Erythroblast (primary cell): ENCODE measurements at regions not wholly inside any gene's neighbourhood (a gene's known extent, or its start where the extent isn't known, plus 50 kb on each side); places are given as distances from the start of the nearest gene placed in this dataset.

Experiments used
- GATA1 ChIP-seq: IDR thresholded peaks from 2 replicates; pipeline ENCODE4 v1.6.1; 2011; ENCODE audit warnings: low read depth, mild to moderate bottlenecking, control low read depth, low read length, moderate library complexity
- POLR2A ChIP-seq: IDR thresholded peaks from 2 replicates; pipeline ENCODE4 v1.6.1; 2011; ENCODE audit warnings: mild to moderate bottlenecking, low read length

GRCh38 chr5:52255308-52255707 lies 532.4 kb upstream of the ITGA1 start:
- TF ChIP-seq POLR2A (no peak), GATA1 (no peak)
